ENCODE measurements at regions not wholly inside any gene's neighbourhood (a gene's known extent, or its start where the extent isn't known, plus 50 kb on each side); places are given as distances from the start of the nearest gene placed in this dataset.
A peak's percentile ranks its signal among the peaks of the same experiment; 100 is the strongest.

- no peak for DNase-seq (ENCODE audit: low spot score)
- H3K4me3 Mint-ChIP-seq (ENCODE audit: unreplicated experiment) = no peak overlapping the region
- peaks cover 1% of the 10 kb centered on the region for H3K27me3 Mint-ChIP-seq (ENCODE audit: unreplicated experiment)
- peaks cover 5% of the 10 kb centered on the region for H3K36me3 Mint-ChIP-seq (ENCODE audit: low read depth, unreplicated experiment)
- TF ChIP-seq CTCF (IDR thresholded peaks at IDR 0.05; ENCODE audit: unreplicated experiment) = no peak
- H3K27ac Mint-ChIP-seq (ENCODE audit: unreplicated experiment) = no peak overlapping the region
- no peaks in the 10 kb centered on the region for H3K4me1 Mint-ChIP-seq (ENCODE audit: unreplicated experiment)
- peaks cover 4% of the 10 kb centered on the region for H3K9me3 Mint-ChIP-seq (ENCODE audit: unreplicated experiment)
Measured at GRCh38 chr16:86643671-86644070, 65.3 kb downstream of the FOXL1 start.

DNA sequence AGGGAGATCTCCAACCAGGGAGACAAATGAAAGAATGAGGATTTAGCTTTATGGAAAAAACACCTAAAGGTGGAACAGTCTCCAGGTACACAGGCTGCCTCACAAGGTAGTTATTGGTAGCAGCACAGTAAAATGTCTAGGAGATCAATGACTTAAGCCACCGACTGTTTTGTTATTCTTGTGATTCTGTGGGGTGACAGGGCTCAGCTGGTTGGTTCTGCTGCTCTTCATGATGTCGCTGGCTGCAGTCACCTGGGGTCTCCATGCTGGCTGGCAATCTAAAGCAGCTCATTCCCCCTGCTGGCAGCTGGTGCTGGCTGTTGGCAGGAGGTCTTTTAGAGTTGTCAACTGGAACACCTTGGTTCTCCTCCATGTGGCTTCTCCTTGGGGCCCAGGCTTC lies 69.2 kb downstream of the FOXL1 start:
- TF ChIP-seq CTCF (IDR thresholded peaks at IDR 0.05; ENCODE audit: unreplicated experiment) = no peak
- Mint-ChIP-seq H3K4me3 (ENCODE audit: unreplicated experiment) (peak overlapping the region; percentile 1), H3K27me3 (ENCODE audit: unreplicated experiment) (peaks cover 3% of the 10 kb centered on the region), H3K36me3 (ENCODE audit: low read depth, unreplicated experiment) (peaks cover 5% of the 10 kb centered on the region), H3K9me3 (ENCODE audit: unreplicated experiment) (peaks cover 4% of the 10 kb centered on the region), H3K27ac (ENCODE audit: unreplicated experiment) (no peak overlapping the region), H3K4me1 (ENCODE audit: unreplicated experiment) (peaks cover 4% of the 10 kb centered on the region)
- no peak for DNase-seq (ENCODE audit: low spot score)

DNA sequence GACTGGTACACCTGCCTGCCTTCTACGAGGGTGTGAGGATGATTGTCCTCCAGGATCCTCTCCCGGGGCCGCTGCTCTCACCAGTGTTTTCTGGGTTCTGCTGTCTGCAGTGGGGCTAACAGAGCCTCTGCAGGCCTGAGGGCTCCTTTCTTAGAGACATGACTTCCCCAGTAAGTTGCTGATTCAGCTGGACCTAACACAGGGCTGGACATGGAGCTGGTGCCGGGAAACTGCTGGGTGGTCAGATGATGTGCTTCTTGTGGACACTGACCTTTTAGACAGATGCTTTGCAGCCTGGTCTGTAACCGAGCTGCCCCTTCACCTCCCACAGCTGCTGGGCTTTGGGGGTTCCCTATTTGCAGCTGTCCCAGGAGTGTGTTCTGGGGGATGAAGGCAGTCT lies 71.5 kb downstream of the FOXL1 start:
- Mint-ChIP-seq H3K9me3 (ENCODE audit: unreplicated experiment) (peaks cover 4% of the 10 kb centered on the region), H3K4me1 (ENCODE audit: unreplicated experiment) (peaks cover 4% of the 10 kb centered on the region), H3K36me3 (ENCODE audit: low read depth, unreplicated experiment) (peaks cover 5% of the 10 kb centered on the region), H3K27me3 (ENCODE audit: unreplicated experiment) (peaks cover 2% of the 10 kb centered on the region), H3K4me3 (ENCODE audit: unreplicated experiment) (no peak overlapping the region), H3K27ac (ENCODE audit: unreplicated experiment) (no peak overlapping the region)
- TF ChIP-seq CTCF (IDR thresholded peaks at IDR 0.05; ENCODE audit: unreplicated experiment) = no peak
- DNase-seq (ENCODE audit: low spot score) = no peak

DNA sequence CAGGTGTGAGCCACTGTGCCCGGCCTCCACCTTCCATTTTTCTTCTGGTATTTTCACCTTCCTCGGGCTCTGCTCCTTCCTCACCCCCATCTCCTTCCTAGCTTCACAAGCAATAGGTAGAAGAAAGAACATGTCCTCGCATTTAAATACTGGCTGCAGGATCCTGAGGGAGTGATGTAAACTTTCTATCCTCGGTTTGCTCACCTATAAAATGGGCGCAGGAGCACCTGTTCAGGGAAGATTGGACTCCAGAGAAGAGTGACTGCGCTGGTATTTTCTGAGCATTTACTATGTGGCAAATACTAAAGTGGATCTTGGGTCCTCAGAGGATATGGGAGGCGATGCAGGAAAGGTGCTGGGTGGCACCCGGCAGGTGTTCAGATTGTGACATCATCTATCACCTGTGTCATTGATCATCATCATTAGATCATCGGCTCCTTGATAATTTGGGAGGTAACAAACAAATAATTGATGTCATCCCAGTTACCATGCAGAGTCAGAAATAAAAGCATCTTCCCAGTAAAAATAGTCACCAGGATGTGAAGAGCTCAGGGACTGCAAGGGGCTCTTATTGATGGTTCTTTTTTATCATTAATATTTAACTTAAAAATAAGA lies 72.8 kb downstream of the FOXL1 start:
- Mint-ChIP-seq H3K27ac (ENCODE audit: unreplicated experiment) (no peak overlapping the region), H3K36me3 (ENCODE audit: low read depth, unreplicated experiment) (peaks cover 5% of the 10 kb centered on the region), H3K9me3 (ENCODE audit: unreplicated experiment) (peaks cover 4% of the 10 kb centered on the region), H3K4me3 (ENCODE audit: unreplicated experiment) (no peak overlapping the region), H3K27me3 (ENCODE audit: unreplicated experiment) (peaks cover 2% of the 10 kb centered on the region), H3K4me1 (ENCODE audit: unreplicated experiment) (peaks cover 4% of the 10 kb centered on the region)
- no peak for DNase-seq (ENCODE audit: low spot score)
- no peak for TF ChIP-seq CTCF (IDR thresholded peaks at IDR 0.05; ENCODE audit: unreplicated experiment)

DNA sequence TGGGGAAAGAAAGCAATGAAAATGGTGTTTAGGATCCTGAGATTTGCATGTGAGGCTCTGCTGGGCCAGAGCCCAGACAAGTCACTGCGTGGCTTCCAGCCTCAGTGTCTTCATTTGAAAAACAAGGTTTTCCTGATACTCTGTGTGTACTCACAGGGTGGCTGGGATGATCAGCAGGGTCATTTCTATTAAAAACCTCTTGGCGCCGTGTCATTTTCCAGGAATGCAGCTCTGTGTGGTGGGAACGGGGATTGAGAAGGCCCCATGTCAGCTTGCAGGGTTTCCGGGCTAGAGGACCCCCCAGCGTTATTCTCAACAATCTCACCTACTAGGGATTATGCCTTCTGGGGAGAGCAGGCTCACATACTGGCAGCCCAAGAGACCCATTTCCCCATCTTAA lies 73.5 kb downstream of the FOXL1 start:
- Mint-ChIP-seq H3K4me3 (ENCODE audit: unreplicated experiment) (no peak overlapping the region), H3K27me3 (ENCODE audit: unreplicated experiment) (peaks cover 2% of the 10 kb centered on the region), H3K36me3 (ENCODE audit: low read depth, unreplicated experiment) (peaks cover 4% of the 10 kb centered on the region), H3K9me3 (ENCODE audit: unreplicated experiment) (peaks cover 4% of the 10 kb centered on the region), H3K4me1 (ENCODE audit: unreplicated experiment) (peaks cover 4% of the 10 kb centered on the region), H3K27ac (ENCODE audit: unreplicated experiment) (no peak overlapping the region)
- no peak for TF ChIP-seq CTCF (IDR thresholded peaks at IDR 0.05; ENCODE audit: unreplicated experiment)
- DNase-seq (ENCODE audit: low spot score) = no peak

Data from endothelial cell (in vitro differentiated cells).